Prostate gland (tissue), 2 donors: ENCODE measurements at regions not wholly inside any gene's neighbourhood (a gene's known extent, or its start where the extent isn't known, plus 50 kb on each side); places are given as distances from the start of the nearest gene placed in this dataset.

Experiments
- DNase-seq: peaks from one replicate; pipeline ENCODE4 v3.0.0-alpha.2; 2019; ENCODE audit warnings: low spot score
- H3K27ac ChIP-seq, 2 donors: fragments of 200-600 bp; sonication (generic); 2 replicates each; pipeline ENCODE4 v1.5.1; 2017 to 2019
- H3K27me3 ChIP-seq: fragments of 200-600 bp; sonication (generic); replicated peaks from 2 replicates; pipeline ENCODE4 v1.5.1; 2019; ENCODE audit not compliant: insufficient read depth
- H3K36me3 ChIP-seq, 2 donors: fragments of 200-600 bp; sonication (generic); 1 replicate in 1 of 2; 2 replicates in 1 of 2; pipeline versions ENCODE4 v1.5.1 to v1.8.1; 2017 to 2019
- H3K4me1 ChIP-seq: fragments of 200-600 bp; sonication (generic); replicated peaks from 2 replicates; pipeline ENCODE4 v1.5.1; 2019
- H3K4me3 ChIP-seq, 2 donors: fragments of 200-600 bp; sonication (generic); 2 replicates each; pipeline ENCODE4 v1.5.1; 2017 to 2019
- H3K9me3 ChIP-seq: fragments of 200-600 bp; sonication (generic); 2 replicates; pipeline ENCODE4 v1.5.1; 2017
- CTCF ChIP-seq, 4 experiments: fragments of 200-600 bp in 2 of 4; fragments of 450-650 bp in 2 of 4; sonication (generic) in 2 of 4; IDR thresholded peaks; 1 replicate in 3 of 4; 2 replicates in 1 of 4; pipeline ENCODE4 v1.5.1; 2016 to 2019; ENCODE audit warnings: antibody characterized with exemption in 4 of 4, mild to moderate bottlenecking in 2 of 4, moderate library complexity in 2 of 4
- POLR2A ChIP-seq: fragments of 450-650 bp; IDR thresholded peaks from one replicate; pipeline ENCODE4 v1.6.1; 2016; ENCODE audit warnings: antibody characterized with exemption, mild to moderate bottlenecking
- POLR2AphosphoS5 ChIP-seq: sonication (generic); formaldehyde crosslinking; IDR thresholded peaks from one replicate; pipeline ENCODE4 v1.6.1; 2017; ENCODE audit warnings: antibody characterized with exemption
- WGBS: methylation state at CpG from one replicate; pipeline ENCODE4 v1.1.5; 2018; 5-methylcytosine and 5-hydroxymethylcytosine counted together
- intact Hi-C: fragments of 100-400 bp; cut with DNase I; formaldehyde crosslinking; loops from one replicate; pipeline ENCODE4 v1.14.2; 2022

- Histone ChIP-seq H3K4me1 (no peaks in the 10 kb centered on the region), H3K9me3 (no peaks in the 10 kb centered on the region), H3K4me3 (no peak overlapping the region), H3K27ac (no peak overlapping the region), H3K27me3 (no peaks in the 10 kb centered on the region), H3K36me3 (no peaks in the 10 kb centered on the region)
- 74% methylated on average over 7 of the region's 7 CpGs for WGBS
- intact Hi-C loops: no loop called here
- TF ChIP-seq POLR2A (no peak), POLR2AphosphoS5 (no peak), CTCF (IDR thresholded peaks at IDR 0.05) (no peak)
- DNase-seq: no peak
Observed at GRCh38 chr5:158223054-158223600, 364.2 kb upstream of the CLINT1 start.

- Histone ChIP-seq H3K4me1 (no peaks in the 10 kb centered on the region), H3K9me3 (no peaks in the 10 kb centered on the region), H3K4me3 (no peak overlapping the region), H3K36me3 (no peaks in the 10 kb centered on the region), H3K27ac (no peak overlapping the region), H3K27me3 (no peaks in the 10 kb centered on the region)
- whole genome bisulfite sequencing: 57% methylated on average over 3 of the region's 3 CpGs
- intact Hi-C loops: no loop called here
- no peak for DNase-seq
- TF ChIP-seq CTCF (IDR thresholded peaks at IDR 0.05) (no peak), POLR2AphosphoS5 (no peak), POLR2A (no peak)
Observed at GRCh38 chr5:158212917-158213316, 354.0 kb upstream of the CLINT1 start.

GRCh38 chr5:158212237-158212636 is 353.3 kb upstream of the CLINT1 start:
- H3K4me3 ChIP-seq: no peak overlapping the region
- no peaks in the 10 kb centered on the region for H3K36me3 ChIP-seq
- no peak for DNase-seq
- no peaks in the 10 kb centered on the region for H3K9me3 ChIP-seq
- H3K4me1 ChIP-seq: no peaks in the 10 kb centered on the region
- intact Hi-C loops: no loop called here
- no peak for TF ChIP-seq POLR2AphosphoS5
- no peak for TF ChIP-seq CTCF (IDR thresholded peaks at IDR 0.05)
- TF ChIP-seq POLR2A: no peak
- no peaks in the 10 kb centered on the region for H3K27me3 ChIP-seq
- 53% methylated on average over 2 of the region's 2 CpGs for WGBS
- no peak overlapping the region for H3K27ac ChIP-seq

- no peak for DNase-seq
- H3K27ac ChIP-seq: no peak overlapping the region
- no peak overlapping the region for H3K4me3 ChIP-seq
- no peak for TF ChIP-seq POLR2AphosphoS5
- TF ChIP-seq POLR2A: no peak
- no peak for TF ChIP-seq CTCF (IDR thresholded peaks at IDR 0.05)
- 82% methylated on average over 5 of the region's 5 CpGs for WGBS
- no peaks in the 10 kb centered on the region for H3K27me3 ChIP-seq
- no peaks in the 10 kb centered on the region for H3K36me3 ChIP-seq
- H3K4me1 ChIP-seq: no peaks in the 10 kb centered on the region
- intact Hi-C loops: no loop called here
- no peaks in the 10 kb centered on the region for H3K9me3 ChIP-seq
Observed at GRCh38 chr5:158209219-158209908, 350.4 kb upstream of the CLINT1 start.

GRCh38 chr5:158207733-158208132 is 348.8 kb upstream of the CLINT1 start:
- H3K27ac ChIP-seq: no peak overlapping the region
- H3K9me3 ChIP-seq: no peaks in the 10 kb centered on the region
- no peaks in the 10 kb centered on the region for H3K4me1 ChIP-seq
- no peak overlapping the region for H3K4me3 ChIP-seq
- TF ChIP-seq POLR2A: no peak
- TF ChIP-seq CTCF (IDR thresholded peaks at IDR 0.05): no peak
- no peak for TF ChIP-seq POLR2AphosphoS5
- intact Hi-C loops: no loop called here
- 86% methylated on average over 10 of the region's 10 CpGs for WGBS
- no peaks in the 10 kb centered on the region for H3K27me3 ChIP-seq
- H3K36me3 ChIP-seq: no peaks in the 10 kb centered on the region
- DNase-seq: no peak
